ENCODE measurements at regions not wholly inside any gene's neighbourhood (a gene's known extent, or its start where the extent isn't known, plus 50 kb on each side); places are given as distances from the start of the nearest gene placed in this dataset.

- Mint-ChIP-seq H3K4me1 (ENCODE audit: insufficient read depth, unreplicated experiment) (no peaks in the 10 kb centered on the region), H3K36me3 (ENCODE audit: insufficient read depth, unreplicated experiment) (no peaks in the 10 kb centered on the region), H3K27ac (ENCODE audit: low read depth, unreplicated experiment) (no peak overlapping the region), H3K9me3 (ENCODE audit: unreplicated experiment) (no peaks in the 10 kb centered on the region), H3K4me3 (ENCODE audit: unreplicated experiment) (no peak overlapping the region), H3K27me3 (ENCODE audit: insufficient read depth, unreplicated experiment) (no peaks in the 10 kb centered on the region)
- CTCF ChIA-PET = no interaction called here
- BruUV-seq (replicated peaks) = no TSS peak
- DNase-seq (ENCODE audit: unreplicated experiment) = no peak
- POLR2A ChIA-PET = no interaction called here
- intact Hi-C loops (cut with micrococcal nuclease) = no loop called here
- no peak for TF ChIP-seq CTCF (IDR thresholded peaks at IDR 0.05; ENCODE audit: unreplicated experiment)
Observed at GRCh38 chr4:178415925-178416324, 973.7 kb upstream of the AGA start.

GRCh38 chr4:178423366-178423765 is 981.1 kb upstream of the AGA start:
- no peak for DNase-seq (ENCODE audit: unreplicated experiment)
- no peak for TF ChIP-seq CTCF (IDR thresholded peaks at IDR 0.05; ENCODE audit: unreplicated experiment)
- Mint-ChIP-seq H3K27me3 (ENCODE audit: insufficient read depth, unreplicated experiment) (no peaks in the 10 kb centered on the region), H3K27ac (ENCODE audit: low read depth, unreplicated experiment) (no peak overlapping the region), H3K4me1 (ENCODE audit: insufficient read depth, unreplicated experiment) (no peaks in the 10 kb centered on the region), H3K36me3 (ENCODE audit: insufficient read depth, unreplicated experiment) (no peaks in the 10 kb centered on the region), H3K9me3 (ENCODE audit: unreplicated experiment) (no peaks in the 10 kb centered on the region), H3K4me3 (ENCODE audit: unreplicated experiment) (no peak overlapping the region)
- BruUV-seq (replicated peaks) = no TSS peak
- intact Hi-C loops (cut with micrococcal nuclease) = no loop called here
- CTCF ChIA-PET = interaction anchor here (0.6 kb wide), 1 partner anchor 501 kb away, joined by 3 read pairs; no protein-coding TSS in a partner anchor
- POLR2A ChIA-PET = no interaction called here

DNA sequence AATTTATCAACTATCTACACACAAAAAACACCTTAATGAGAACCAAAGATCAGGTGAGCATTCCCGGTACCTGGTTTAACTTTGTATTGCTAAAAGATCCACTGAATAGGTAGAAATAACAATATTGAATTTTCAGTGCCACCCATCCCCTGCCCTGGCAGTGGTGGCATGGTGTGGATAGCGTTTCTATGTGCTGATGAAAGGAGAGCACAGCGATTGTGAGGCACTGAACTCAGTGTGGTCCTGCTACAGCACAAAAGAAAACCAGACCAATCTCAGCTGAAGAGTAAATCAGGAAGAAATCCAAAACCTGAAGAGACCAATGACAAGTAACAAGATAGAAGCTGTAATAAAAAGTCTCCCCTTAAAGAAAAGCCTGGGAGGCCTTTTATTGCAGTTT is 984.6 kb upstream of the AGA start:
- H3K27ac Mint-ChIP-seq (ENCODE audit: low read depth, unreplicated experiment) = no peak overlapping the region
- H3K9me3 Mint-ChIP-seq (ENCODE audit: unreplicated experiment) = no peaks in the 10 kb centered on the region
- no peaks in the 10 kb centered on the region for H3K4me1 Mint-ChIP-seq (ENCODE audit: insufficient read depth, unreplicated experiment)
- intact Hi-C loops (cut with micrococcal nuclease) = no loop called here
- BruUV-seq (replicated peaks) = no TSS peak
- ChIA-PET CTCF (no interaction called here), POLR2A (no interaction called here)
- no peak for TF ChIP-seq CTCF (IDR thresholded peaks at IDR 0.05; ENCODE audit: unreplicated experiment)
- H3K27me3 Mint-ChIP-seq (ENCODE audit: insufficient read depth, unreplicated experiment) = no peaks in the 10 kb centered on the region
- H3K36me3 Mint-ChIP-seq (ENCODE audit: insufficient read depth, unreplicated experiment) = no peaks in the 10 kb centered on the region
- DNase-seq (ENCODE audit: unreplicated experiment) = no peak
- H3K4me3 Mint-ChIP-seq (ENCODE audit: unreplicated experiment) = no peak overlapping the region

- no peaks in the 10 kb centered on the region for H3K4me1 Mint-ChIP-seq (ENCODE audit: insufficient read depth, unreplicated experiment)
- DNase-seq (ENCODE audit: unreplicated experiment) = no peak
- BruUV-seq (replicated peaks) = no TSS peak
- no peak overlapping the region for H3K27ac Mint-ChIP-seq (ENCODE audit: low read depth, unreplicated experiment)
- H3K9me3 Mint-ChIP-seq (ENCODE audit: unreplicated experiment) = no peaks in the 10 kb centered on the region
- ChIA-PET POLR2A (interaction anchor here (0.7 kb wide), 1 partner anchor 17 kb away, joined by 3 read pairs; no protein-coding TSS in a partner anchor), CTCF (no interaction called here)
- H3K27me3 Mint-ChIP-seq (ENCODE audit: insufficient read depth, unreplicated experiment) = no peaks in the 10 kb centered on the region
- no peak for TF ChIP-seq CTCF (IDR thresholded peaks at IDR 0.05; ENCODE audit: unreplicated experiment)
- no peak overlapping the region for H3K4me3 Mint-ChIP-seq (ENCODE audit: unreplicated experiment)
- no peaks in the 10 kb centered on the region for H3K36me3 Mint-ChIP-seq (ENCODE audit: insufficient read depth, unreplicated experiment)
- intact Hi-C loops (cut with micrococcal nuclease) = no loop called here
Observed at GRCh38 chr4:178427663-178428062, 985.4 kb upstream of the AGA start.
